ENCODE measurements at regions not wholly inside any gene's neighbourhood (a gene's known extent, or its start where the extent isn't known, plus 50 kb on each side); places are given as distances from the start of the nearest gene placed in this dataset.

- TF ChIP-seq, protein P1, sequence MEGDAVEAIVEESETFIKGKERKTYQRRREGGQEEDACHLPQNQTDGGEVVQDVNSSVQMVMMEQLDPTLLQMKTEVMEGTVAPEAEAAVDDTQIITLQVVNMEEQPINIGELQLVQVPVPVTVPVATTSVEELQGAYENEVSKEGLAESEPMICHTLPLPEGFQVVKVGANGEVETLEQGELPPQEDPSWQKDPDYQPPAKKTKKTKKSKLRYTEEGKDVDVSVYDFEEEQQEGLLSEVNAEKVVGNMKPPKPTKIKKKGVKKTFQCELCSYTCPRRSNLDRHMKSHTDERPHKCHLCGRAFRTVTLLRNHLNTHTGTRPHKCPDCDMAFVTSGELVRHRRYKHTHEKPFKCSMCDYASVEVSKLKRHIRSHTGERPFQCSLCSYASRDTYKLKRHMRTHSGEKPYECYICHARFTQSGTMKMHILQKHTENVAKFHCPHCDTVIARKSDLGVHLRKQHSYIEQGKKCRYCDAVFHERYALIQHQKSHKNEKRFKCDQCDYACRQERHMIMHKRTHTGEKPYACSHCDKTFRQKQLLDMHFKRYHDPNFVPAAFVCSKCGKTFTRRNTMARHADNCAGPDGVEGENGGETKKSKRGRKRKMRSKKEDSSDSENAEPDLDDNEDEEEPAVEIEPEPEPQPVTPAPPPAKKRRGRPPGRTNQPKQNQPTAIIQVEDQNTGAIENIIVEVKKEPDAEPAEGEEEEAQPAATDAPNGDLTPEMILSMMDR (IDR thresholded peaks at IDR 0.05; ENCODE audit: low read depth, low read length, poor library complexity, severe bottlenecking): no peak
- no peak for TF ChIP-seq EZH2phosphoT487 (IDR thresholded peaks at IDR 0.05; ENCODE audit: borderline replicate concordance, low read length)
Observed at GRCh38 chr14:48874711-48875110, 711.5 kb downstream of the RPS29 start.
